Progenitor cell of endocrine pancreas (in vitro differentiated cells): ENCODE measurements at regions not wholly inside any gene's neighbourhood (a gene's known extent, or its start where the extent isn't known, plus 50 kb on each side); places are given as distances from the start of the nearest gene placed in this dataset.

Experiments used
- DNase-seq: peaks from one replicate; pipeline ENCODE4 v3.0.0; 2021; ENCODE audit warnings: low spot score; ENCODE audit not compliant: unreplicated experiment
- H3K27ac Mint-ChIP-seq: 2 replicates; pipeline ENCODE4 v1.8.0; 2021; ENCODE audit warnings: mild to moderate bottlenecking, moderate library complexity, mixed read lengths
- H3K27me3 Mint-ChIP-seq: 2 replicates; pipeline ENCODE4 v1.8.0; 2021; ENCODE audit warnings: mixed read lengths
- H3K36me3 Mint-ChIP-seq: 2 replicates; pipeline ENCODE4 v1.8.0; 2022; ENCODE audit warnings: mixed read lengths; ENCODE audit not compliant: insufficient read depth
- H3K4me1 Mint-ChIP-seq: 2 replicates; pipeline ENCODE4 v1.8.0; 2021; ENCODE audit warnings: low read depth, mixed read lengths
- H3K4me3 Mint-ChIP-seq: 2 replicates; pipeline ENCODE4 v1.8.0; 2021; ENCODE audit warnings: low read depth, mild to moderate bottlenecking, moderate library complexity, mixed read lengths
- H3K9me3 Mint-ChIP-seq: 2 replicates; pipeline ENCODE4 v1.8.0; 2021; ENCODE audit warnings: low read depth, mixed read lengths
- TF ChIP-seq, protein P1 (sequence below): fragments of 200-600 bp; sonication (generic); IDR thresholded peaks from one replicate; pipeline ENCODE4 v1.5.0; 2021; ENCODE audit warnings: antibody characterized with exemption, mild to moderate bottlenecking; ENCODE audit not compliant: unreplicated experiment

DNA sequence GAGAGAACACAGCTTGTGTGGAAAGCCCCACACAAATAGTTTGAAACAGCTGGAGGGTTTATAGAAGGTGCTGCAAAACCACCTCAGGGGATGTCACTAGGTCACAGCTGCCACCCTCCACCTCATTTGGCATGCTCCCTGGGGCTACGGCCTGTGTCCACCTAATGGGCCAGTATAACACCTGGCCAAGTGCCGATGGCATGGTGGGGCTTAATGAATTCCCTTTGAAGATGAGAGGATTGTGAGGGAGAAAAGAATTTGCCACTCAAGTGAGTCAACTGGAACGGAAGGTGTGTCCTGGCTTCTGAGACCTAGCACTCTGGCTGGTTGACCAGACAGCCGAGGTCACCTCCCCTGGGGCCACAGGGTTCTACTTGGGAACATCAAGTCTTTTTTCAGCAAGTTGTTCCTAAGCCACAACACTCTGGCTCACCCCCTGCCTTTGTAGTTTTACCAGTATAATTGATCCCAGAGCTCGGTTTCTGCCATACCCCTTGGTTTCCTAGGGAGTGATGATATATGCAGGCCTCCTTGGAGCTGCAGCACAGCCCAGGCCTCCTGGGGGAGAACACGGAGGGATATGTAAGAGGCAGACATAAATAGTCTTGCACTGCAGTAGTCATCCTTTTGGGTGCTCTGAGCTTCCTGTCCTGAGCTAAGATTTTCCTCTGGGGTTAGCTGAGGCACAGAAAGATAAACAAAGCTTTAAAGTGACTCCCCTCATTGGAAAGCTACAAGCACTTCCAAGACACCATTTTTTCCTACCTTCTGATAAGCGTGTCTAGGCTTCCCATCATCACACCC is 178.2 kb upstream of the LPP start:
- H3K27ac Mint-ChIP-seq, result no peak overlapping the region
- no peak for DNase-seq
- H3K4me1 Mint-ChIP-seq, result no peaks in the 10 kb centered on the region
- no peaks in the 10 kb centered on the region for H3K36me3 Mint-ChIP-seq
- peaks cover 17% of the 10 kb centered on the region for H3K27me3 Mint-ChIP-seq
- H3K9me3 Mint-ChIP-seq, result peaks cover 3% of the 10 kb centered on the region
- TF ChIP-seq, protein P1, sequence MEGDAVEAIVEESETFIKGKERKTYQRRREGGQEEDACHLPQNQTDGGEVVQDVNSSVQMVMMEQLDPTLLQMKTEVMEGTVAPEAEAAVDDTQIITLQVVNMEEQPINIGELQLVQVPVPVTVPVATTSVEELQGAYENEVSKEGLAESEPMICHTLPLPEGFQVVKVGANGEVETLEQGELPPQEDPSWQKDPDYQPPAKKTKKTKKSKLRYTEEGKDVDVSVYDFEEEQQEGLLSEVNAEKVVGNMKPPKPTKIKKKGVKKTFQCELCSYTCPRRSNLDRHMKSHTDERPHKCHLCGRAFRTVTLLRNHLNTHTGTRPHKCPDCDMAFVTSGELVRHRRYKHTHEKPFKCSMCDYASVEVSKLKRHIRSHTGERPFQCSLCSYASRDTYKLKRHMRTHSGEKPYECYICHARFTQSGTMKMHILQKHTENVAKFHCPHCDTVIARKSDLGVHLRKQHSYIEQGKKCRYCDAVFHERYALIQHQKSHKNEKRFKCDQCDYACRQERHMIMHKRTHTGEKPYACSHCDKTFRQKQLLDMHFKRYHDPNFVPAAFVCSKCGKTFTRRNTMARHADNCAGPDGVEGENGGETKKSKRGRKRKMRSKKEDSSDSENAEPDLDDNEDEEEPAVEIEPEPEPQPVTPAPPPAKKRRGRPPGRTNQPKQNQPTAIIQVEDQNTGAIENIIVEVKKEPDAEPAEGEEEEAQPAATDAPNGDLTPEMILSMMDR, result no peak
- H3K4me3 Mint-ChIP-seq, result no peak overlapping the region

GRCh38 chr3:187976365-187976900 is 177.5 kb upstream of the LPP start:
- no peaks in the 10 kb centered on the region for H3K36me3 Mint-ChIP-seq
- no peak overlapping the region for H3K27ac Mint-ChIP-seq
- TF ChIP-seq, protein P1, result no peak
- no peaks in the 10 kb centered on the region for H3K4me1 Mint-ChIP-seq
- no peak for DNase-seq
- no peak overlapping the region for H3K4me3 Mint-ChIP-seq
- H3K27me3 Mint-ChIP-seq, result peaks cover 24% of the 10 kb centered on the region
- peaks cover 3% of the 10 kb centered on the region for H3K9me3 Mint-ChIP-seq

GRCh38 chr3:187977659-187978058 is 176.3 kb upstream of the LPP start:
- no peak for DNase-seq
- Mint-ChIP-seq H3K4me3 (no peak overlapping the region), H3K9me3 (peaks cover 3% of the 10 kb centered on the region), H3K36me3 (no peaks in the 10 kb centered on the region), H3K4me1 (no peaks in the 10 kb centered on the region), H3K27ac (no peak overlapping the region), H3K27me3 (peaks cover 25% of the 10 kb centered on the region)
- TF ChIP-seq, protein P1, result no peak

DNA sequence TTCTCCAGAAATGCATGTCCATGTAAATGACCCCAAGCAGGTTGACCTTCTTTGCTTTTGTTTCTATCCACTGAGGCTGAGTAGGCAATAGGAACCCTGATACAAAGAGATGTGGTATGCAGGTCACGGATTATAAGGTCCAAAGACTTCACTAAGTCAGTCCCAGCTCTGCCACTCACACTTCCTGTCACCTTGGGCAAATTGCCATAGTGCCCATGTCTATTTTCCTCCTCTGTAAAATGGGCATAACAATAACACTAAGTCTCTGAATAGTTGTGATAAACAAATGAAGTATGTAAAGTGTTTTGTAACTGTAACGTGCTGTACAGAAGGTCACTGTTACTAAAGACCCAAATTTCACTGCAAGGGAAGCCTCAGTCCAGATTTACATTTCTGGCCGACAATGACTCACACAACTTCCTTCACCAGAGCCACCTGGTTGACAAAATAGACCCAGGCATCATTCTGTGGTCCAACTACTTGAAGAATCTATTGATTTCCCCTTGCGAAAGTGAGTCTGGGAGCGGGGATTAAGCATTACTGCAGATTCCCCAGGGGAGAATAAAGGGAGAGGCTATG is 175.4 kb upstream of the LPP start:
- Mint-ChIP-seq H3K4me1 (no peaks in the 10 kb centered on the region), H3K27me3 (peaks cover 25% of the 10 kb centered on the region), H3K36me3 (no peaks in the 10 kb centered on the region), H3K4me3 (no peak overlapping the region), H3K9me3 (peaks cover 3% of the 10 kb centered on the region), H3K27ac (no peak overlapping the region)
- DNase-seq, result no peak
- TF ChIP-seq, protein P1, result no peak

DNA sequence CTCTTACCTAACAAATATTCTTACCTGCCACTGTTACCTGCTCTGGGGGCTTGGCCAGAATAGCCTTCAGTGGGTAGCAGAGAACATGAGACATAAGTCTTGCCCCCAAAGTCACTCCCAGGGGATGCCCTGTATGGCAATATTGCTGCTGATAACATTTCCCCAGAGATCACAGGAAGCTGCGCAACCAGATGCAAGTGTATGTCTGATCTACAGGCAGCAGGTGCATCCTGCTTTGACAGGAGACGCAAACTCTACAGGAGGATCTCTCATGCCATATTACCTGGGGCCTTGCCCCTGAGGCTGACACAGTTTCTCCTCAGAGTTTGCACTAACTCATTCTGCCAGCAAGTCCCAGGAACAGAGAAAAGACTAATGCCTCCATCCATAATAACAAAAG is 174.4 kb upstream of the LPP start:
- Mint-ChIP-seq H3K9me3 (peaks cover 3% of the 10 kb centered on the region), H3K4me1 (no peaks in the 10 kb centered on the region), H3K4me3 (no peak overlapping the region), H3K36me3 (no peaks in the 10 kb centered on the region), H3K27me3 (peaks cover 22% of the 10 kb centered on the region), H3K27ac (no peak overlapping the region)
- TF ChIP-seq, protein P1, result no peak
- DNase-seq, result no peak
